ENCODE measurements at regions not wholly inside any gene's neighbourhood (a gene's known extent, or its start where the extent isn't known, plus 50 kb on each side); places are given as distances from the start of the nearest gene placed in this dataset.
"Not testable (repeated sequence)": the region's sequence is repeated elsewhere in the genome, so short reads cannot be mapped to it uniquely, and the experiment has no call there.

GRCh38 chr1:30447080-30447479 is 276.3 kb downstream of the MATN1 start:
- H3K4me3 Mint-ChIP-seq = no peak overlapping the region
- H3K36me3 Mint-ChIP-seq (ENCODE audit: insufficient read depth) = no peaks in the 10 kb centered on the region
- DNase-seq (no peak), ATAC-seq (replicated peaks) (no peak)
- H3K27ac Mint-ChIP-seq = no peak overlapping the region
- H3K27me3 Mint-ChIP-seq = peaks cover 21 to 43% of the 10 kb centered on the region in 2 donors
- H3K9me3 Mint-ChIP-seq = no peaks in the 10 kb centered on the region
- no peaks in the 10 kb centered on the region for H3K4me1 Mint-ChIP-seq (ENCODE audit: low read depth in 2 of 2)

GRCh38 chr1:30446508-30446907 is 276.9 kb downstream of the MATN1 start:
- Mint-ChIP-seq H3K36me3 (ENCODE audit: insufficient read depth) (no peaks in the 10 kb centered on the region), H3K4me3 (no peak overlapping the region), H3K27ac (no peak overlapping the region), H3K4me1 (ENCODE audit: low read depth in 2 of 2) (no peaks in the 10 kb centered on the region), H3K27me3 (peaks cover 21 to 38% of the 10 kb centered on the region in 2 donors), H3K9me3 (no peaks in the 10 kb centered on the region)
- DNase-seq (no peak), ATAC-seq (replicated peaks) (no peak)

GRCh38 chr1:30446095-30446494 is 277.3 kb downstream of the MATN1 start:
- Mint-ChIP-seq H3K27ac (no peak overlapping the region), H3K36me3 (ENCODE audit: insufficient read depth) (no peaks in the 10 kb centered on the region), H3K4me1 (ENCODE audit: low read depth in 2 of 2) (no peaks in the 10 kb centered on the region), H3K27me3 (peaks cover 21 to 37% of the 10 kb centered on the region in 2 donors), H3K9me3 (no peaks in the 10 kb centered on the region), H3K4me3 (no peak overlapping the region)
- ATAC-seq (replicated peaks) = no peak
- no peak for DNase-seq

- DNase-seq (no peak), ATAC-seq (replicated peaks) (no peak)
- peaks cover 21 to 36% of the 10 kb centered on the region in 2 donors for H3K27me3 Mint-ChIP-seq
- no peaks in the 10 kb centered on the region for H3K36me3 Mint-ChIP-seq (ENCODE audit: insufficient read depth)
- no peaks in the 10 kb centered on the region for H3K4me1 Mint-ChIP-seq (ENCODE audit: low read depth in 2 of 2)
- H3K27ac Mint-ChIP-seq = no peak overlapping the region
- H3K4me3 Mint-ChIP-seq = no peak overlapping the region
- no peaks in the 10 kb centered on the region for H3K9me3 Mint-ChIP-seq
Observed at GRCh38 chr1:30445449-30445848, 277.9 kb downstream of the MATN1 start.

GRCh38 chr1:30444850-30445249 is 278.5 kb downstream of the MATN1 start:
- ATAC-seq (replicated peaks) (no peak), DNase-seq (no peak)
- H3K36me3 Mint-ChIP-seq (ENCODE audit: insufficient read depth) = no peaks in the 10 kb centered on the region
- no peak overlapping the region for H3K27ac Mint-ChIP-seq
- H3K9me3 Mint-ChIP-seq = no peaks in the 10 kb centered on the region
- H3K4me3 Mint-ChIP-seq = no peak overlapping the region
- H3K4me1 Mint-ChIP-seq (ENCODE audit: low read depth in 2 of 2) = no peaks in the 10 kb centered on the region
- peaks cover 15 to 30% of the 10 kb centered on the region in 2 donors for H3K27me3 Mint-ChIP-seq

- no peaks in the 10 kb centered on the region for H3K36me3 Mint-ChIP-seq (ENCODE audit: insufficient read depth)
- ATAC-seq (replicated peaks) (no peak), DNase-seq (no peak)
- no peaks in the 10 kb centered on the region for H3K9me3 Mint-ChIP-seq
- H3K4me1 Mint-ChIP-seq (ENCODE audit: low read depth in 2 of 2) = no peaks in the 10 kb centered on the region
- H3K4me3 Mint-ChIP-seq = no peak overlapping the region
- peaks cover 14 to 26% of the 10 kb centered on the region in 2 donors for H3K27me3 Mint-ChIP-seq
- no peak overlapping the region for H3K27ac Mint-ChIP-seq
Observed at GRCh38 chr1:30444401-30444800, 279.0 kb downstream of the MATN1 start.

- not testable (repeated sequence) for H3K4me1 Mint-ChIP-seq (ENCODE audit: low read depth in 2 of 2); H3K9me3 Mint-ChIP-seq; H3K27ac Mint-ChIP-seq; H3K4me3 Mint-ChIP-seq; H3K36me3 Mint-ChIP-seq (ENCODE audit: insufficient read depth); DNase-seq; ATAC-seq (replicated peaks)
- H3K27me3 Mint-ChIP-seq = peaks cover 21 to 25% of the 10 kb centered on the region in 2 donors
Observed at GRCh38 chr1:30438274-30438673, 285.1 kb downstream of the MATN1 start.

GRCh38 chr1:30437059-30437576 is 286.3 kb downstream of the MATN1 start:
- DNase-seq (no peak), ATAC-seq (replicated peaks) (no peak)
- Mint-ChIP-seq H3K4me3 (no peak overlapping the region), H3K9me3 (peaks cover 0 to 2% of the 10 kb centered on the region in 2 donors), H3K27ac (no peak overlapping the region), H3K27me3 (peaks cover 33 to 35% of the 10 kb centered on the region in 2 donors), H3K4me1 (ENCODE audit: low read depth in 2 of 2) (no peaks in the 10 kb centered on the region), H3K36me3 (ENCODE audit: insufficient read depth) (no peaks in the 10 kb centered on the region)

- Mint-ChIP-seq H3K27me3 (peaks cover 81 to 88% of the 10 kb centered on the region in 2 donors), H3K4me3 (no peak overlapping the region), H3K27ac (no peak overlapping the region), H3K4me1 (ENCODE audit: low read depth in 2 of 2) (no peaks in the 10 kb centered on the region), H3K36me3 (ENCODE audit: insufficient read depth) (no peaks in the 10 kb centered on the region), H3K9me3 (peaks cover 7 to 13% of the 10 kb centered on the region in 2 donors)
- DNase-seq (no peak), ATAC-seq (replicated peaks) (no peak)
Observed at GRCh38 chr1:30427545-30427944, 295.8 kb downstream of the MATN1 start.

GRCh38 chr1:30425046-30425445 is 298.3 kb downstream of the MATN1 start:
- H3K36me3 Mint-ChIP-seq (ENCODE audit: insufficient read depth) = no peaks in the 10 kb centered on the region
- H3K4me3 Mint-ChIP-seq = no peak overlapping the region
- ATAC-seq (replicated peaks) = no peak
- DNase-seq = no peak
- peaks cover 66 to 80% of the 10 kb centered on the region in 2 donors for H3K27me3 Mint-ChIP-seq
- H3K4me1 Mint-ChIP-seq (ENCODE audit: low read depth in 2 of 2) = no peaks in the 10 kb centered on the region
- no peak overlapping the region for H3K27ac Mint-ChIP-seq
- H3K9me3 Mint-ChIP-seq = peaks cover 5 to 13% of the 10 kb centered on the region in 2 donors

GRCh38 chr1:30423570-30423969 is 299.8 kb downstream of the MATN1 start:
- H3K27ac Mint-ChIP-seq = no peak overlapping the region
- no peaks in the 10 kb centered on the region for H3K4me1 Mint-ChIP-seq (ENCODE audit: low read depth in 2 of 2)
- ATAC-seq (replicated peaks) (no peak), DNase-seq (no peak)
- peaks cover 5 to 11% of the 10 kb centered on the region in 2 donors for H3K9me3 Mint-ChIP-seq
- H3K36me3 Mint-ChIP-seq (ENCODE audit: insufficient read depth) = no peaks in the 10 kb centered on the region
- H3K27me3 Mint-ChIP-seq = peaks cover 56 to 81% of the 10 kb centered on the region in 2 donors
- no peak overlapping the region for H3K4me3 Mint-ChIP-seq

- H3K27me3 Mint-ChIP-seq = peaks cover 48 to 76% of the 10 kb centered on the region in 2 donors
- no peak overlapping the region for H3K27ac Mint-ChIP-seq
- no peak overlapping the region for H3K4me3 Mint-ChIP-seq
- H3K4me1 Mint-ChIP-seq (ENCODE audit: low read depth in 2 of 2) = no peaks in the 10 kb centered on the region
- no peak for DNase-seq
- H3K9me3 Mint-ChIP-seq = peaks cover 0 to 5% of the 10 kb centered on the region in 2 donors
- no peak for ATAC-seq (replicated peaks)
- H3K36me3 Mint-ChIP-seq (ENCODE audit: insufficient read depth) = no peaks in the 10 kb centered on the region
Observed at GRCh38 chr1:30422251-30422650, 301.1 kb downstream of the MATN1 start.

- H3K27ac Mint-ChIP-seq = no peak overlapping the region
- H3K27me3 Mint-ChIP-seq = peaks cover 46 to 80% of the 10 kb centered on the region in 2 donors
- H3K4me3 Mint-ChIP-seq = no peak overlapping the region
- ATAC-seq (replicated peaks) (no peak), DNase-seq (no peak)
- H3K4me1 Mint-ChIP-seq (ENCODE audit: low read depth in 2 of 2) = no peaks in the 10 kb centered on the region
- no peaks in the 10 kb centered on the region for H3K36me3 Mint-ChIP-seq (ENCODE audit: insufficient read depth)
- peaks cover 0 to 2% of the 10 kb centered on the region in 2 donors for H3K9me3 Mint-ChIP-seq
Observed at GRCh38 chr1:30420519-30421050, 302.8 kb downstream of the MATN1 start.

- no peak overlapping the region for H3K4me3 Mint-ChIP-seq
- H3K27ac Mint-ChIP-seq = no peak overlapping the region
- peaks cover 46 to 80% of the 10 kb centered on the region in 2 donors for H3K27me3 Mint-ChIP-seq
- H3K36me3 Mint-ChIP-seq (ENCODE audit: insufficient read depth) = no peaks in the 10 kb centered on the region
- DNase-seq (no peak), ATAC-seq (replicated peaks) (no peak)
- H3K4me1 Mint-ChIP-seq (ENCODE audit: low read depth in 2 of 2) = no peaks in the 10 kb centered on the region
- H3K9me3 Mint-ChIP-seq = peaks cover 0 to 2% of the 10 kb centered on the region in 2 donors
Observed at GRCh38 chr1:30419831-30420230, 303.6 kb downstream of the MATN1 start.
